HG02763 (cell line): ENCODE measurements at regions not wholly inside any gene's neighbourhood (a gene's known extent, or its start where the extent isn't known, plus 50 kb on each side); places are given as distances from the start of the nearest gene placed in this dataset.

Experiments
- ATAC-seq: cut with Tn5 transposase; IDR thresholded peaks from one replicate; pipeline ENCODE4 v1.9.1; 2021; ENCODE audit warnings: mild to moderate bottlenecking, moderate library complexity; ENCODE audit not compliant: unreplicated experiment

GRCh38 chr2:71786291-71787107 is 333.1 kb downstream of the DYSF start:
- ATAC-seq: no peak

- no peak for ATAC-seq
Observed at GRCh38 chr2:71785516-71785981, 332.2 kb downstream of the DYSF start.

- ATAC-seq: no peak
Observed at GRCh38 chr2:71784734-71785511, 331.6 kb downstream of the DYSF start.

- ATAC-seq: no peak
Observed at GRCh38 chr2:71783815-71784214, 330.5 kb downstream of the DYSF start.

GRCh38 chr2:71783215-71783614 is 329.9 kb downstream of the DYSF start:
- no peak for ATAC-seq

GRCh38 chr2:71782323-71782722 is 329.0 kb downstream of the DYSF start:
- no peak for ATAC-seq

DNA sequence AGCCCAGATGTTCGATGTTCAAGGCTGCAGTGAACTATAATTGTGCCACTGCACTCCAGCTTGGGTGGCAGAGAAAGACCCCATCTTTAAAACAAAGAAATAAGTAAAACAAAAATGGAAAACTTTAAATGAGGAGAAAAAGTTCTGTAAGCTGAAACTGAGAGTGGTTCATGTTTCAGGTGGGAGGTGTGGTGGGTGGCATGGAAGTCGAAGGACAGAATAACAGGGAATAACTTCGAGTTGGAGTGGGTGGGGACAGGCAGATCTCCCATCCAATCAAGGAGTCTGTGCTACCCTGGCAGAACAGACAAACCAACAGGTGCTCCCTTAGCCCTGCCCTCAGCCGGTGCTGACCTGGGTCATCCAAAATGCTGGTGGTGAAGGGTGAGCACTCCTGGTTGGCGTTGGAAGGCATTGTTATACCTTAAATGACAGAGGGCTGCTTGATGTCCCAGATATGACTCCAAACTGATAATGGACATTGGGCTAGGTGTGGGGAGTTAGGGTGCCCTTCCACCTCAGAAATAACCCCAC is 328.4 kb downstream of the DYSF start:
- ATAC-seq: no peak

DNA sequence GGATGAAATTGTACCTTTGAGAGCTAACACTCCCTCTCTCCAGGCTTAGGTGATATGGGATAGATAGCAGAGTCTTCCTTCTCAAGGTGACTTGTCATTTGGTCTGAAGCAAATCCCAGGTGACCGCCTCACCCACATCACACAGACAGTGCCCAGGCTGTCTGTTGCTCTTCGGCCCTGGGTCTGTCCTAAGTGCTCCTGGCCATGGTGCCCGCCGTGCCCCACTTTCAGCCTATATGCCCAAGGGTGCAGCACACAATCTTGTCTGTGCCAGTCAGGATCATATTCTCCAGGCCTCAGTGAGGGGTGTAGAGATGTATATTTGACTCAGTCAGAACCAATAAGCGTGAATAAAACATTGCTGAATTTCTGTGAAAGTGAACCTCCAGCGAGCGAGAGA is 326.8 kb downstream of the DYSF start:
- ATAC-seq: no peak

- no peak for ATAC-seq
Observed at GRCh38 chr2:71779774-71780105, 326.4 kb downstream of the DYSF start.

DNA sequence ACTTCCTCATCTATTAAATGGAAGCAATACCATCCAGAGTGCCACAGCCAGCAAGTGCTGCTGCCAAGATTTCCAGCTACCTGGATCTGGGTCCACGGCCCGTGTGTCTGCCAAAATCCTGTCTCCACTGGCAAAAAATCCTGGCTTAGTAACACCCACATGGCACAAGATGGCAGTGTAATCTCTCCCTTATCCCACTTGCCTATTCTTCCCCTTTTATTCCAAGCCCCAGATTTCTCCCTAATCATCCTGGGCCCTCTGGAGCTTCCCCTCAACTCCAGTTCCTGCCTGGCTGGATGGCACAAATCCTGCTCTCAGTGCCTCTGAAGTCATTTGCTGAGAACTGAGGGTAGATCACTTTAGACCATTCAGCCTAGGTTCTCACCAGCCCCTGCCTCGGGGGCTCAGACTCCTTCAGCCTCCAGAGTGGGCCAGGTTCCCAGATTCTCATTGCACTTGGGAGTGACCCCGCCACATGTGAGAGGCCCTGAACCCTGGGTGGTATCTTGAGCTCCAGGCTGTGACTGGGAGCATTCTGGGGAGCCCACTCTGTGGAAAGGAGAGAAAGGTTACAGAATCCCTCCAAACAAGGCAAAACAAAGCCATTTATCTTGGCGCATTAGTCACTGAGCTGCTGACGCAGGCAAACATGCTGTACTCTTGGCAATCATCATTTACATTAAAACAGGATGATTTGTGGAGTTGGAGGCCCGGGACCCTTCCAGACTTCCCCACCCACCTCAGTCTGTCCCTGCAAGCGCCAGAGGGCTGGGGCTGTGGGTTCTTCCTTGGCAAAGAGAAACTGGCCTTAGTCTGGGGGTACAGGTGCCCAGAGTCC is 325.8 kb downstream of the DYSF start:
- no peak for ATAC-seq

GRCh38 chr2:71778514-71778913 is 325.2 kb downstream of the DYSF start:
- ATAC-seq: no peak

- no peak for ATAC-seq
Observed at GRCh38 chr2:71777946-71778345, 324.6 kb downstream of the DYSF start.

DNA sequence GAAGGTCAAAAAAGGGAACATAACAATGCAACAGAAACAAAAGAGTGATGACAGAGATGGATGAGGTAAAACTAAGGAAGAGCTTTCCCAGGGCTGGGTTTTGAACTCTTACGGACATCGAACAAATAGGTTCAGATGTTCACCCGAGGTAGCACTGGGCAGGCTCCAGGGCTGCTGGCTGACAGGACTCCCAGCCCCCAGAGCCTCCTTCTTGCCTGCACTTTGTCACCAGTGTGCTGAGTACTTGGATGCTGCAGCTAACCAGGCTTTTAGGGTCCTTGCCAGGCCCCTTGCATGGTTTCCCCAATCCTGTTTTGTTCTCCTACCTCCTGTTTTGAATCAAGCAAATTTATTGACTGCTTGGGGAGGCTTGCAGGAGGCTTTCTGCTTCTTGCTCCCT is 322.9 kb downstream of the DYSF start:
- ATAC-seq: no peak

GRCh38 chr2:71773218-71773617 is 319.9 kb downstream of the DYSF start:
- no peak for ATAC-seq

DNA sequence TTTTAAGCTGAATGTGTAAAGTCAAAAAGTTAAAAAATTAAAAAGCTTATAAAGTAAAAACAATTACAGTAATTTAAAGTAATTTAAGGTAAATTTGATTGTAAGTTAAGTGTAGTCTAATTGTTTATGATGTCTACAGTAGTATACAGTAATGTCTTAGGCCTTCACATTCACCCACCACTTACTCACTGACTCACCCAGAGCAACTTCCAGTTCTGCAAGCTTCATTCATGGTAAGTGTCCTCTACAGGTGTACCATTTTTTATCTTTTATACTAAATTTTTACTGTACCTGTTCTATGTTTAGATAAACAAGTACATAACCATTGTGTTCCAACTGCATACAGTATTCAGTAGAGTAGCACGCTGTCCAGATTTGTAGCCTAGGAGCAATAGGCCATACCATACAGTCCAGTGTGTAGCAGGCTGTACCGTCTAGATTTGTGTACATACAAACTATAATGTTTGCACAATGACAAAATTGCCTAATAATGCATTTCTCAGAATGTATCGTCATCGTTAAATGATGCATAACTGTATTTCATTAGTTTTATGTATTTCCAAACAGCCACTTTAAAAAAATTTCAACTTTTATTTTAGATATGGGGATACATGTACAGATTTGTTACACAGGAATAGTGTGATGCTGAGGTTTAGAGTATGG is 319.3 kb downstream of the DYSF start:
- no peak for ATAC-seq

DNA sequence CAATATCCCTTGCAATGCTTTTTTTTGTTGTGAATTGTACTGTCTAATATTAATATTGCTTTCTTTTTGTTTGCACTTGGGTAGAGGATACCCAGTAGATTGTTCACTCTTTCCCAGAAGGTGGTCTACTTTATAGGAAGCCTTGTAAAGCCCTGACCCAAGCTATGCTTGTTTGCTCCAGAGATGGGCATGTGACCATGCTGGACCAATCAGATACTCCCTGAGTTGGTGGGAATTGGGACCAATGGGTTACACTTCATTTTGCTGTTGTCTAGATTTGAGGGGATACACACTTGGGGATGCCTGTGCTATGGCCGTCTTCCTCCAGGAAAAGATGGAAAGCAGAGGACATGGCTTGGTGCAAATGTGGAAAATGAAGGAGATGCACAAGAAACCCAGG is 314.3 kb downstream of the DYSF start:
- no peak for ATAC-seq

GRCh38 chr2:71759060-71759459 is 305.7 kb downstream of the DYSF start:
- ATAC-seq: no peak

- no peak for ATAC-seq
Observed at GRCh38 chr2:71757351-71757750, 304.0 kb downstream of the DYSF start.

DNA sequence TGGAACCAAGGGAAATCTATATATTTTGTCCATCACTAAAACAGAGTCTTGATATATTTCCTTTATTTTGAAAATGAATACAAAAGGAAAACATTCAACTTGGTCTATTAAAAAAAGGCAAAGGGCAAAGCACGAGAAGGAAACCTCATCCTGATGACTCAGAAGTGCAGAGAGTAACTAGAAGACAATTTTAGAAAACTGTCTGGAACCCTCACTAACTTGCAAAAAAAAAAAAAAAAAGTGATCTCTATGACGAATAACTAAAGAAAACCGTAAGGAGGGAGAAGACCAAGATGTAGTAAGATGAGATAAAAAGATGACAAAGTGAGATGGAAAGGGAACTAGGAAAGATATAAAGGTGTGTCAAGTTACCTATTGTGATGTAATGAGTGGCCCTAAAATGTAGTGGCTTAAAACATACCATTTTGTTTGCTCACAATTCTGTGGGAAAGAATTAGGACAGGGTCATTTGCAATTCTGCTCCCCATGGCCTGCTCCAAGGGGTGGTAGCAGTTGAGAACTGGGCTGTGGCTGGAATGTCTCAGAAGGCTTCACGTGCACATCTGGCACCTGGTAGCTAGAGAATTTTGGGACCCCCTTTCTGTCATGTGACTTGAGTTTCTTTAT is 303.0 kb downstream of the DYSF start:
- ATAC-seq: no peak

DNA sequence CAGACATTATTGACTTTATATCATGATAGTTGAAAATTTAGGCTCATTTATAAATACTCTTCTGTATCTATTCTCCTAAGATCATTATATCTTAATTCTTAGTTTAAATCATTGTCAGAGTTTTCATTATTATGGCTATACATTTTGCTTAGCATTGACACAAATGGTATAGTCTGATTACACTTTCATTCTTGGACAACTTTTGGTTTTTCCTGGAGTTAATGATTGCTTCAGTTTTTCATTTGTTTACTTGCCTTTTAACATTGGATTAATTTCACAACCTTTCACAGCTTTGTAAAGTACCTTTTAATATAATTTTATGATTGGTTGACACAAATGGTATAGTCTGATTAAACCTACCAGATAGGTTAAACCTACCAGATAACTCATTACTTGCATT is 298.2 kb downstream of the DYSF start:
- ATAC-seq: no peak
